Activated CD4-positive, alpha-beta T cell treated with anti-CD3 and anti-CD28 coated beads, Interleukin-2, amount 50 U/mL, for 1 hour (primary cell): ENCODE measurements at regions not wholly inside any gene's neighbourhood (a gene's known extent, or its start where the extent isn't known, plus 50 kb on each side); places are given as distances from the start of the nearest gene placed in this dataset.
"Not testable (repeated sequence)": the region's sequence is repeated elsewhere in the genome, so short reads cannot be mapped to it uniquely, and the experiment has no call there.

Source experiments
- DNase-seq: peaks from one replicate; pipeline ENCODE4 v3.0.0-alpha.2; 2020

DNA sequence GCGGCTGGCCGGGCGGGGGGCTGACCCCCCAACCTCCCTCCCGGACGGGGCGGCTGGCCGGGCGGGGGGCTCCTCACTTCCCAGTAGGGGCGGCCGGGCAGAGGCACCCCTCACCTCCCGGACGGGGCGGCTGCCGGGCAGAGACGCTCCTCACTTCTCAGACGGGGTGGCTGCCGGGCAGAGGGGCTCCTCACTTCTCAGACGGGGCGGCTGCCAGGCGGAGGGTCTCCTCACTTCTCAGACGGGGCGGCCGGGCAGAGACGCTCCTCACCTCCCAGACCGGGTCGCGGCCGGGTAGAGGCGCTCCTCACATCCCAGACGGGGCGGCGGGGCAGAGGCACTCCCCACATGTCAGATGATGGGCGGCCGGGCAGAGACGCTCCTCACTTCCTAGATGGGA lies 112.6 kb upstream of the FAM174B start:
- DNase-seq = not testable (repeated sequence)

DNA sequence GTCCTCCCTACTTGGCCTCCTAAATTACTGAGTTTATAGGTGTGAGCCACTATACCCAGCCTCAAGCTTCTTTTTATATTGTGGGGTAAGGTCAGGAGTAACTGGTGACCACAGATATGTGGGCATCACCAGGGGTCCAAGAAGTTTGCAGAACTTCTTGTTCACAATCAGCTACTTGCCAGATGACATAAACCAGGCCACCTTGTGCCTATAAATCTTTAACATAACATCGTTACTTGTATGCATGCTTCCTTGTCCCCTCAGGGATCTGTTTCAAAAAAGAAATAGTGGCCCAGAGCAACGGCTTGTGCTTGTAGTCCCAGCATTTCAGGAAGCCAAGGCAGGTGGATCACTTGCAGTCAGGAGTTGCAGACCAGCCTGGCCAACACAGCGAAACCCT lies 115.1 kb upstream of the FAM174B start:
- DNase-seq = no peak

GRCh38 chr15:92772061-92772460 lies 116.5 kb upstream of the FAM174B start:
- DNase-seq = no peak

GRCh38 chr15:92772626-92773244 lies 117.2 kb upstream of the FAM174B start:
- no peak for DNase-seq

DNA sequence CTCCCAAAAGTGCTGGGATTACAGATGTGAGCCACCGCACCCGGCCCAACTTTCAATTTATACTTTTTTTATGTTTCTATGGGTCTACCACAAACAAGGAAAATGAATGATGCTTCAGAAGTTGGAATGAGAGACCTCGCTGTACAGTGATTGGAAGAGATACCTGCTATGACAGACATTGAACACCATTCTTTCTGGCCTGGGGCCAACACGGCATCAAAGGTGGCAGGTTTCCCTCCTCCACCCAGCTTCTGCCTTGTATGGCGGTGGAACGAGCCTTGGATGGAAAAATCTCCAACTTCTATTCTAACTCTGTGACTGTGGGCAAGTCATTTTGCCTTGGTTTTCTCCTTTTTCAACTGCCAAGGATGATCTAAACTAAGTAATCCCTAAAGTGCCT lies 117.8 kb upstream of the FAM174B start:
- no peak for DNase-seq

DNA sequence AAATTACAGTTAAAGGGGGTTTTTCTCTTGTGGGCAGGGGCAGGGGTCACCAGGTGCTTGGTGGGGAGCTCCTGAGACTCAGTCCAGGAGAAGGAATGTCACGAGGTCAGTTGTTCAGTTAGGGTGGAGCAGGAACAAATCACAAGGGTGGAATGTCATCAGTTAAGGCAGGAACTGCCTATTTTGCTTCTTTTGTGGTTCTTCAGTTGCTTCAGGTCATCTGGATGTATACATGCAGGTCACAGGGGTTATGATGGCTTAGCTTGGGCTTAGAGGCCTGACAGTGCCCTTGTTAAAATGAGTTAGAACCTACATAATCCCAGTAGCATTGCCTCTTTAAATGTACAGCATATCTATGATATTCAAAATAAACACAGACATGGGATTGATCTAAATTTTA lies 120.2 kb upstream of the CHD2 start:
- DNase-seq = no peak

- no peak for DNase-seq
Observed at GRCh38 chr15:92780843-92781242, 119.3 kb upstream of the CHD2 start.

DNA sequence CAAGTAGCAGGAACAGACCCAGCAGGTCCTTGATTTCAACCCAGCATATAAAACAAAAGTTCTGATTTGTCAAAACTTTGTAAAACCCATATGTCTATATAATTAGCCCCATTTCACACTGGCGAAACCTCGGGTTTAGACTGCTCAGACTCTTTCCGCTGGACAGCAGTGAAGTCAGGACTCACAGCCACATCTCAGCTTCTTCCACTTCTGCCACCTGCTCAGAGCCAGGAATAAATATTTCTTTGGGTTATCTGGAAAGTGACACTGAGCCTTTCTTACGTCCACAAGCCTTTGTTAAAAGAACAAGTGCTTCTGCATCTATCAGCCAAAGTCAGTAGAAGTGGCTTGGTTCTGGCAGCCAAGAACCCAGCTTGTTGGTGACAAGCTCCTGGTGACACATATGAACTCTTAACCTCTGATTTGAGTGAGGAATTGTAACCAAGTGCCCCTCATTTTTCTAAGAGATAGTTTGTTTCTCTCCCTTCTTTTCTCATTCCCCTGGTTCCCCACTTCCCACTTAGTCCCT lies 118.1 kb upstream of the CHD2 start:
- no peak for DNase-seq

DNA sequence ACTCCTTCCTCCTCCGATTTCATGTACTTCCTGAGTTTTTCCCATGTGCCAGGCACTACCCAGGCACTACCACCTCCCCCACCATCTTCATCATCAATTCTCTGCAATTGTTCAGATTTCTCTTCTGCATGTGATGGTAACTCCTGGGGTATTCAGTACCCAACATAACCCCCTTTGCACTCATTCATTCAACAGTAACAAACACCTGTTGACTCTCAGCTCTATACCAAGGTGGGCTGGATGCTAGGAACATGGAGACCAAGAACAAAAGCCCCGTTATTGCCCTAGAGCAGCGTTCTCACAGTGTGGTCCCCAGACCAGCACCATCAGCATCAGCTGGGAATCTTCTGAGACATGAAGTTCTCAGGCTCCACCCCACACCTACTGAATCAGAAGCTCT lies 113.0 kb upstream of the CHD2 start:
- no peak for DNase-seq

- no peak for DNase-seq
Observed at GRCh38 chr15:92788196-92788595, 111.9 kb upstream of the CHD2 start.

GRCh38 chr15:92788793-92789192 lies 111.3 kb upstream of the CHD2 start:
- not testable (repeated sequence) for DNase-seq

GRCh38 chr15:92796161-92796611 lies 103.9 kb upstream of the CHD2 start:
- no peak for DNase-seq

DNA sequence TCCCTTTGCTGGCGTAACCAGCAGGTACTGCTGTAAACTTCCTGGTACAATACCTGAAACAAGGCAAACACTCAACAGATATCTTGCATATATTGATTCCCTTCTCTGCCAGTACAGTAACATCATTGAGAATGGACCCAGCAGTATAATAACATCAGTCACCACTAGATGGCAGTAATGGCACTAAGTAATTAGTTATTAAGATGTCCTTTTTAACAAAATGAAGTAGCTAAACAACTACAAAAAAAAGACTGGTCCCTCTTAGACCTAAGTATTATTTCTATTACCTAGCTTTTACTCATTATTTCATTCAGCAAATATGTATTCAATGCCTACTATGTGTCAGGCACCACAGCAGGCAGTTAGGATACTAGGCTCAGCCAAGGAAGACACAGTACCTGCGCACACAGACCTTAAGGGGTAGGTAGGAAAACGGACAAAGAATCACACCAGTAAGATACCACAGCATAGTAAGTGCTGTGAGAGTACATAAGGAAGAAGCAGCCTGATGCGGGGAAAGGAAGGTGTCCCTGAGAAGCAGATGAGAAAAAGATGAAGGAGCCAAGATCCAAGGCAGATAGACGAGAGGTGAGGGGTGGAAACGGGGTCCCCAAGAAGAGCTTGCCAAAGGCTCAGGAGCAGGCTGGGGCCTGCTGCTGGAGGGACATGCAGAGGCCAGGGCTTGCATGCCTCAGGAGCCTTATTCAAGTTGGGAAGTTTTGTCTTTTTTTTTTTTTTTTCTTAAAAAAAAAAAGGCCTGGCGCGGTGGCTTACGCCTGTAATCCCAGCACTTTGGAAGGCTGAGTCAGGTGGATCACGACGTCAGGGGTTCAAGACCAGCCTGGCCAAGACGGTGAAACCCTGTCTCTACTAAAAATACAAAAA lies 102.7 kb upstream of the CHD2 start:
- no peak for DNase-seq

GRCh38 chr15:92800013-92800412 lies 100.1 kb upstream of the CHD2 start:
- DNase-seq = no peak

- not testable (repeated sequence) for DNase-seq
Observed at GRCh38 chr15:92800416-92801055, 99.6 kb upstream of the CHD2 start.

DNA sequence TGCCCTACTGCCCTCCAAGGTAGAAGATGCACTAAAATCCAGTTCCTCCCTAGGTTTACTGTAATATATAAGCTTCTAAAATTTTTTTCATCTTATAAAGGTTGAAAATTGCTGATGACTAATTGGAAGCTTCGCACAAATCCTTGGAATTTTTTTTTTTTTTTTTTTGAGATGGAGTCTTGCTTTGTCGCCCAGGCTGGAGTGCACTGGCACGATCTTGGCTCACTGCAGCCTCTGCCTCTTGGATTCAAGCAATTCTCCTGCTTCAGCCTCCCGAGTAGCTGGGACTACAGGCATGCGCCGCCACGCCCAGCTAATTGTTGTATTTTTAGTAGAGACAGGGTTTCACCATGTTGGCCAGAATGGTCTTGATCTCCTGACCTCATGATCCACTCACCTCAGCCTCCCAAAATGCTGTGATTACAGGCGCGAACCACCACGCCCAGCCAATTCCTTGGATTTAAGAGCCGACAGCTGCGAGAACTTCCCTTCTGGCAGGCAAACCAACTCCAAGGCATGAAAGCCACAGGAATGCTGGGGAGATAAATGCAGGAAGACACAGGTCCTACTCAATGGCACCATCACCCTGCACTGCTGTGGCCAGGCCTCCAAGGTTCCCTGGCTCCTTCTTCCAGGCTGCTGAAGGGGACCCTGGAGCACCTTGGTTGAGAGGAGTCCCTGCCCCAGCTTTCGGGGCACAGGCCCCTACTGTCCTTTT lies 98.9 kb upstream of the CHD2 start:
- not testable (repeated sequence) for DNase-seq

DNA sequence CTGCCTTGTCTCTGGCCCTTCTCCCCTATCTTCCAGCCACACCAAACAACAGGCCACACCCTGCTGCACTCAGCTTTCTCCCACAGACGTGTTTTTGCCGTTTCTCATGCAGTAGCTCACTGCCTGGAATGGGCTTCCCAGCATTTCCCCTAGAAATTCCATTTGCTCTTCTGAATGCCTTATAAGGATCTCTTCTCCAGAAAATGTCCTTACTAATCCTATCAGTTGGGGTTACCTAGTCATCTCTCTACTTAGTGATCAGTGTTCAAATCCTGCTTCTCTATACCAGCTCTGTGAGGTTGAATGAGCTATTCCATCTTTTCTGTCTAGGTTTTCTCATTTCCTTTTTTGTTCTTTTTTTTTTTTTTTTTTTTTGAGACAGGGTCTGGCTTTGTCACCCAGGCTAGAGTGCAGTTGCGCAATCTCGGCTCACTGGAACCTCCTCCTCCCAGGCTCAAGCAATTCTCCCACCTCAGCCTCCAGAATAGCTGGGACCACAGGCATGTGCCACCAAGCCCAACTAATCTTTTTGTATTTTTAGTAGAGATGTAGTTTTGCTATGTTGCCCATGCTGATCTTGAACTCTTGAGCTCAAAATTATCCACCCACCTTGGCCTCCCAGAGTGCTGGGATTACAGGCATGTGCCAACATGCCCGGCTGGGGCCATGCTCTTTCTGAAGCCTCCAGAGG lies 98.2 kb upstream of the CHD2 start:
- DNase-seq = no peak

DNA sequence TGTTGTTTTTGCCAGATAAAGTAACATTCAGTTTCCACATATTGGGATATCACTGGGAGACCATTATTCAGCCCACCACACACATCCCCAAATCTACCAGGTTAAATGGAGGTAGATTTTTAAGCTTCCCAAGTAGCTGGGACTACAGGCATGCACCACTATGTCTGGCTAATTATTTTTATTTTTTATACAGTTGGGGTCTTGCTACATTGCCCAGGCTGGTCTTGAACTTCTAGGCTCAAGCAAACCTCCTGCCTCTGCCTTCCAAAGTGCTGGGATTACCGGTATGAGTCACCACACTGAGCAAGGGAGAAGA lies 96.6 kb upstream of the CHD2 start:
- no peak for DNase-seq

GRCh38 chr15:92803852-92804609 lies 96.1 kb upstream of the CHD2 start:
- DNase-seq = peak; percentile 34

DNA sequence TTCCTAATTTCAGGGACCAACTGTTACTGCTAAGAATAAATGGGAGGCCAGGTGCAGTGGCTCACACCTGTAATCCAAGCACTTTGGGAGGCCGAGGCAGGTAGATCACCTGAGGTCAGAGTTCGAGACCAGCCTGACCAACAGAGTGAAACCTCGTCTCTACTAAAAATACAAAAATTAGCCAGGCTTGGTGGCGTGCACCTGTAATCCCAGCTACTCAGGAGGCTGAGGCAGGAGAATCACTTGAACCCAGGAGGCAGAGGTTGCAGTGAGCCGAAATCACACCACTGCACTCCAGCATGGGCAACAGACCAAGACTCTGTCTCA lies 95.6 kb upstream of the CHD2 start:
- not testable (repeated sequence) for DNase-seq

- no peak for DNase-seq
Observed at GRCh38 chr15:92805080-92805690, 94.9 kb upstream of the CHD2 start.
